ENCODE measurements at regions not wholly inside any gene's neighbourhood (a gene's known extent, or its start where the extent isn't known, plus 50 kb on each side); places are given as distances from the start of the nearest gene placed in this dataset.

DNA sequence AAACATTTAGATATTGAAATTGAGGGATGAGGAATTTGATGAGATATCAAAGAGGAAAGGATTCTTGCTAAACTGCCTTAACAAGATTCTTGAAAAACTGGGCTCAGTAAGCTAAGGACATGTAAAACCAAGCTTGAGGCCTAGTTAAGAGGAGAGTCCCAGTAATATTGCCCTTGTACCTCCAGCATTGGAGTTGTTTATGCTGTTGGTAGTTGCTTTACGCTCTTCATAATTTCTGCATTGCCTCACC is 156.1 kb upstream of the TRIM24 start:
- TF ChIP-seq, protein P1, sequence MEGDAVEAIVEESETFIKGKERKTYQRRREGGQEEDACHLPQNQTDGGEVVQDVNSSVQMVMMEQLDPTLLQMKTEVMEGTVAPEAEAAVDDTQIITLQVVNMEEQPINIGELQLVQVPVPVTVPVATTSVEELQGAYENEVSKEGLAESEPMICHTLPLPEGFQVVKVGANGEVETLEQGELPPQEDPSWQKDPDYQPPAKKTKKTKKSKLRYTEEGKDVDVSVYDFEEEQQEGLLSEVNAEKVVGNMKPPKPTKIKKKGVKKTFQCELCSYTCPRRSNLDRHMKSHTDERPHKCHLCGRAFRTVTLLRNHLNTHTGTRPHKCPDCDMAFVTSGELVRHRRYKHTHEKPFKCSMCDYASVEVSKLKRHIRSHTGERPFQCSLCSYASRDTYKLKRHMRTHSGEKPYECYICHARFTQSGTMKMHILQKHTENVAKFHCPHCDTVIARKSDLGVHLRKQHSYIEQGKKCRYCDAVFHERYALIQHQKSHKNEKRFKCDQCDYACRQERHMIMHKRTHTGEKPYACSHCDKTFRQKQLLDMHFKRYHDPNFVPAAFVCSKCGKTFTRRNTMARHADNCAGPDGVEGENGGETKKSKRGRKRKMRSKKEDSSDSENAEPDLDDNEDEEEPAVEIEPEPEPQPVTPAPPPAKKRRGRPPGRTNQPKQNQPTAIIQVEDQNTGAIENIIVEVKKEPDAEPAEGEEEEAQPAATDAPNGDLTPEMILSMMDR (IDR thresholded peaks at IDR 0.05): no peak
- TF ChIP-seq POLR2A (IDR thresholded peaks at IDR 0.05): no peak

Data from esophagus squamous epithelium (tissue), 4 donors.